Activated CD4-positive, alpha-beta memory T cell treated with anti-CD3 and anti-CD28 coated beads for 36 hours (primary cell): ENCODE measurements at regions not wholly inside any gene's neighbourhood (a gene's known extent, or its start where the extent isn't known, plus 50 kb on each side); places are given as distances from the start of the nearest gene placed in this dataset.
A peak's percentile ranks its signal among the peaks of the same experiment; 100 is the strongest.

Source experiments
- CTCF ChIA-PET: fragments of 350-600 bp; sonication (Branson Sonifier 250); formaldehyde crosslinking; loops from one replicate; lab custom pipeline; 2021; ENCODE audit warnings: antibody characterized with exemption, inconsistent platforms; lab: Charles Lee
- POLR2A ChIA-PET: fragments of 350-600 bp; sonication (Branson Sonifier 250); formaldehyde crosslinking; loops from one replicate; lab custom pipeline; 2021; ENCODE audit warnings: antibody characterized with exemption; lab: Charles Lee
- DNase-seq: peaks from one replicate; pipeline ENCODE4 v3.0.0-alpha.2; 2020
- H3K27ac Mint-ChIP-seq: one replicate; pipeline ENCODE4 v1.8.0; 2021; ENCODE audit warnings: mixed read lengths
- H3K27me3 Mint-ChIP-seq: one replicate; pipeline ENCODE4 v1.8.0; 2021; ENCODE audit warnings: mixed read lengths
- H3K36me3 Mint-ChIP-seq: one replicate; pipeline ENCODE4 v1.8.0; 2021; ENCODE audit warnings: mixed read lengths
- H3K4me1 Mint-ChIP-seq: one replicate; pipeline ENCODE4 v1.8.0; 2021; ENCODE audit warnings: low read depth, mixed read lengths
- H3K4me3 Mint-ChIP-seq: one replicate; pipeline ENCODE4 v1.8.0; 2021; ENCODE audit warnings: mild to moderate bottlenecking, mixed read lengths
- H3K9me3 Mint-ChIP-seq: one replicate; pipeline ENCODE4 v1.8.0; 2021; ENCODE audit warnings: mixed read lengths
- intact Hi-C: fragments of 100-400 bp; cut with micrococcal nuclease; formaldehyde crosslinking; loops from one replicate; pipeline ENCODE4 v1.15.1; 2023

DNA sequence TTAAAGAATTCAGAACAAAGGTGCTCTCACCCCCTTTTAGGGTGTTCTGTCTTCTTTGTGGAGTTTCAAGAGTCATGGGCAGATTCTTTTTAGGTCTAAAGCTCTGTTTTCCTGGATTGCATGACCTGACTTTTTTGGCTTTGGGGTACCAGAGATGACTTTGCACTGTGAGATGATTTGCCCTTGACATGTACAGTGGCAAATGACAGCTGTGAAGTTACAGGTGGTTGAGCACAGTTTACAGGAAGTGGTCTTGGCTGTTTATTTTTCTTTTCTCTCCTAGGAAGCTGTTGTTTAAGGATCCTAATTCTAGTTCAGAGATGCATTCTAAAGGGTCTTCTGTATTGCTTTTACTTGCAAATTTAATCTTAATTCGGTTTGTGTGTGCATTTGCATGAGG lies 83.8 kb upstream of the METAP2 start:
- no peak overlapping the region for H3K4me3 Mint-ChIP-seq
- intact Hi-C loops = no loop called here
- POLR2A ChIA-PET = no interaction called here
- no peak overlapping the region for H3K27ac Mint-ChIP-seq
- H3K4me1 Mint-ChIP-seq = no peaks in the 10 kb centered on the region
- CTCF ChIA-PET = no interaction called here
- H3K27me3 Mint-ChIP-seq = peaks cover 11% of the 10 kb centered on the region
- H3K36me3 Mint-ChIP-seq = peaks cover 2% of the 10 kb centered on the region
- peaks cover 8% of the 10 kb centered on the region for H3K9me3 Mint-ChIP-seq
- DNase-seq = no peak

GRCh38 chr12:95390932-95391331 lies 83.0 kb upstream of the METAP2 start:
- ChIA-PET POLR2A (no interaction called here), CTCF (no interaction called here)
- H3K4me3 Mint-ChIP-seq = no peak overlapping the region
- peaks cover 8% of the 10 kb centered on the region for H3K9me3 Mint-ChIP-seq
- no peaks in the 10 kb centered on the region for H3K4me1 Mint-ChIP-seq
- peaks cover 12% of the 10 kb centered on the region for H3K27me3 Mint-ChIP-seq
- intact Hi-C loops = no loop called here
- DNase-seq = no peak
- H3K27ac Mint-ChIP-seq = no peak overlapping the region
- peaks cover 2% of the 10 kb centered on the region for H3K36me3 Mint-ChIP-seq

- DNase-seq = no peak
- Mint-ChIP-seq H3K4me1 (peaks cover 14% of the 10 kb centered on the region), H3K27ac (no peak overlapping the region), H3K9me3 (peaks cover 8% of the 10 kb centered on the region), H3K4me3 (no peak overlapping the region), H3K27me3 (peaks cover 22% of the 10 kb centered on the region), H3K36me3 (peaks cover 2% of the 10 kb centered on the region)
- ChIA-PET POLR2A (no interaction called here), CTCF (no interaction called here)
- intact Hi-C loops = no loop called here
These were observed 80.7 kb upstream of the METAP2 start for GRCh38 chr12:95393191-95393790.

GRCh38 chr12:95395696-95396095 lies 78.3 kb upstream of the METAP2 start:
- intact Hi-C loops = loop anchor here (2.0 kb wide), 1 partner anchor 79 kb away; the partner anchor contains the start of gene METAP2
- H3K36me3 Mint-ChIP-seq = peaks cover 2% of the 10 kb centered on the region
- no peak overlapping the region for H3K27ac Mint-ChIP-seq
- H3K27me3 Mint-ChIP-seq = peaks cover 26% of the 10 kb centered on the region
- peaks cover 14% of the 10 kb centered on the region for H3K4me1 Mint-ChIP-seq
- ChIA-PET CTCF (no interaction called here), POLR2A (no interaction called here)
- peaks cover 8% of the 10 kb centered on the region for H3K9me3 Mint-ChIP-seq
- no peak overlapping the region for H3K4me3 Mint-ChIP-seq
- no peak for DNase-seq

- Mint-ChIP-seq H3K27me3 (peaks cover 29% of the 10 kb centered on the region), H3K36me3 (peaks cover 2% of the 10 kb centered on the region), H3K27ac (peak overlapping the region; percentile 57), H3K4me3 (no peak overlapping the region), H3K4me1 (peaks cover 14% of the 10 kb centered on the region), H3K9me3 (peaks cover 8% of the 10 kb centered on the region)
- DNase-seq = peak; percentile 16
- ChIA-PET CTCF (interaction anchor here (0.7 kb wide), 1 partner anchor 293 kb away, joined by 3 read pairs; no protein-coding TSS in a partner anchor), POLR2A (interaction anchor here (0.6 to 1.0 kb wide), 2 partner anchors 77 to 178 kb away, joined by 3 read pairs; partner anchors contain the start of gene METAP2)
- intact Hi-C loops = loop anchor here (1.0 to 2.0 kb wide), 3 partner anchors 78 to 294 kb away; partner anchors contain the start of gene METAP2
These were observed 77.0 kb upstream of the METAP2 start for GRCh38 chr12:95396849-95397468.

- POLR2A ChIA-PET = interaction anchor here (0.6 to 1.0 kb wide), 2 partner anchors 76 to 179 kb away, joined by 3 read pairs; partner anchors contain the start of gene METAP2
- intact Hi-C loops = loop anchor here (1.0 to 2.0 kb wide), 3 partner anchors 77 to 294 kb away; partner anchors contain the start of gene METAP2
- no peak for DNase-seq
- H3K36me3 Mint-ChIP-seq = peaks cover 2% of the 10 kb centered on the region
- H3K27me3 Mint-ChIP-seq = peaks cover 29% of the 10 kb centered on the region
- no peak overlapping the region for H3K4me3 Mint-ChIP-seq
- H3K4me1 Mint-ChIP-seq = peaks cover 14% of the 10 kb centered on the region
- peaks cover 8% of the 10 kb centered on the region for H3K9me3 Mint-ChIP-seq
- CTCF ChIA-PET = interaction anchor here (0.7 kb wide), 1 partner anchor 294 kb away, joined by 3 read pairs; no protein-coding TSS in a partner anchor
- no peak overlapping the region for H3K27ac Mint-ChIP-seq
These were observed 76.4 kb upstream of the METAP2 start for GRCh38 chr12:95397571-95397970.

- peaks cover 18% of the 10 kb centered on the region for H3K27me3 Mint-ChIP-seq
- no peak overlapping the region for H3K4me3 Mint-ChIP-seq
- H3K36me3 Mint-ChIP-seq = no peaks in the 10 kb centered on the region
- H3K4me1 Mint-ChIP-seq = peaks cover 6% of the 10 kb centered on the region
- ChIA-PET CTCF (no interaction called here), POLR2A (no interaction called here)
- no peak for DNase-seq
- no peak overlapping the region for H3K27ac Mint-ChIP-seq
- intact Hi-C loops = no loop called here
- no peaks in the 10 kb centered on the region for H3K9me3 Mint-ChIP-seq
These were observed 71.9 kb upstream of the METAP2 start for GRCh38 chr12:95402096-95402495.

GRCh38 chr12:95408201-95408600 lies 65.8 kb upstream of the METAP2 start:
- Mint-ChIP-seq H3K27ac (no peak overlapping the region), H3K9me3 (no peaks in the 10 kb centered on the region), H3K27me3 (peaks cover 7% of the 10 kb centered on the region), H3K36me3 (no peaks in the 10 kb centered on the region), H3K4me3 (no peak overlapping the region), H3K4me1 (no peaks in the 10 kb centered on the region)
- no peak for DNase-seq
- CTCF ChIA-PET = no interaction called here
- intact Hi-C loops = no loop called here
- POLR2A ChIA-PET = no interaction called here

GRCh38 chr12:95411057-95411456 lies 62.9 kb upstream of the METAP2 start:
- intact Hi-C loops = no loop called here
- Mint-ChIP-seq H3K27me3 (peaks cover 7% of the 10 kb centered on the region), H3K9me3 (no peaks in the 10 kb centered on the region), H3K27ac (no peak overlapping the region), H3K36me3 (no peaks in the 10 kb centered on the region), H3K4me1 (no peaks in the 10 kb centered on the region), H3K4me3 (no peak overlapping the region)
- CTCF ChIA-PET = no interaction called here
- no peak for DNase-seq
- POLR2A ChIA-PET = no interaction called here

DNA sequence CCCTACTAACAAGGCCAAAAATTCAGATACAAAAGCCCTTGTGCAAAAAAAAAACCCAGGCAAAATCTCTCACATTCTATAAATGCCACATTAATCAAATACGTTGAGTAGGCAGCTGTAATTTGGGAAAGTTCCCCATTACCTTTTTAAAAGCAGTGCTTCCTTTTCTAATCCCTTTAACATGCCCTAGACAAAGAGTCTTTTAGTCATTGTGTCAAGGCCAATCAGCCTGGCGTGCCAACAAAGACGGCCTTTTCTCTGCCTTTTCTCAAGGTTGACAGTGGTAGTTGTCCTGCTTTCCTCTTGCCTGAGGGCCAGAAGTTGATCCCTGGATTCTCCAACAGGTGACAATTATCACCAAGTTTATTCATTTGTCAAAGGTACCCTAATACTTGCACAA lies 62.5 kb upstream of the METAP2 start:
- DNase-seq = no peak
- H3K4me1 Mint-ChIP-seq = no peaks in the 10 kb centered on the region
- ChIA-PET CTCF (no interaction called here), POLR2A (no interaction called here)
- H3K27ac Mint-ChIP-seq = no peak overlapping the region
- H3K27me3 Mint-ChIP-seq = peaks cover 7% of the 10 kb centered on the region
- H3K36me3 Mint-ChIP-seq = no peaks in the 10 kb centered on the region
- H3K9me3 Mint-ChIP-seq = no peaks in the 10 kb centered on the region
- intact Hi-C loops = no loop called here
- H3K4me3 Mint-ChIP-seq = no peak overlapping the region

- no peaks in the 10 kb centered on the region for H3K36me3 Mint-ChIP-seq
- H3K27me3 Mint-ChIP-seq = peaks cover 5% of the 10 kb centered on the region
- CTCF ChIA-PET = interaction anchor here (0.9 kb wide), 1 partner anchor 122 kb away, joined by 3 read pairs; no protein-coding TSS in a partner anchor
- H3K4me3 Mint-ChIP-seq = no peak overlapping the region
- no peak for DNase-seq
- intact Hi-C loops = no loop called here
- POLR2A ChIA-PET = interaction anchor here (0.8 kb wide), 1 partner anchor 27 kb away, joined by 4 read pairs; no protein-coding TSS in a partner anchor
- H3K27ac Mint-ChIP-seq = no peak overlapping the region
- H3K9me3 Mint-ChIP-seq = no peaks in the 10 kb centered on the region
- no peaks in the 10 kb centered on the region for H3K4me1 Mint-ChIP-seq
These were observed 61.3 kb upstream of the METAP2 start for GRCh38 chr12:95412482-95413311.

- ChIA-PET CTCF (no interaction called here), POLR2A (interaction anchor here (0.8 kb wide), 1 partner anchor 27 kb away, joined by 4 read pairs; no protein-coding TSS in a partner anchor)
- Mint-ChIP-seq H3K9me3 (no peaks in the 10 kb centered on the region), H3K4me3 (no peak overlapping the region), H3K27ac (no peak overlapping the region), H3K27me3 (peaks cover 2% of the 10 kb centered on the region), H3K4me1 (no peaks in the 10 kb centered on the region), H3K36me3 (no peaks in the 10 kb centered on the region)
- DNase-seq = no peak
- intact Hi-C loops = no loop called here
These were observed 60.4 kb upstream of the METAP2 start for GRCh38 chr12:95413576-95413975.
